Activated CD8-positive, alpha-beta memory T cell treated with anti-CD3 and anti-CD28 coated beads for 48 hours (primary cell): ENCODE measurements at regions not wholly inside any gene's neighbourhood (a gene's known extent, or its start where the extent isn't known, plus 50 kb on each side); places are given as distances from the start of the nearest gene placed in this dataset.

Experiments
- DNase-seq, 3 experiments: peaks; one replicate each; pipeline ENCODE4 v3.0.0-alpha.2; 2020; ENCODE audit warnings: low read depth in 2 of 3, low spot score in 2 of 3

DNA sequence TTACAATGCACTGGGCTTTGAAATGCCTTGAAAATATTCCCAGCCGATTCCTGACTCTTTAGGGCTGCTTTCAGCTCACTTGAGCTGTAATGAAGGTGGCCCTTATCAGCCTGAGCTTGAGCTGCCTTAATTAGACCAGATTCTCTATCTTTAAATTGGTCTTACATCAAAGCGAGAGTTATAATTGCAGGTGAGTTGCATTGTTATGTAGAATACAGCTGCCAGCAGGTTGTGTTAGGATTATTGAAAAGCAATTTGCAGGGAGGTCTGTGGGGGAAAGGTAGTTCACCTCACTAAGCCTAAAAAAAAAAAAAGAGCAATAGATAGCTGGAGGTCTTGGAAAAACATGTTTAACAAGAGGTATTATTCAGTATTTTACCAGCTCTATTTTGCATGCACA, 142.2 kb upstream of the HABP2 start:
- no peak for DNase-seq

DNA sequence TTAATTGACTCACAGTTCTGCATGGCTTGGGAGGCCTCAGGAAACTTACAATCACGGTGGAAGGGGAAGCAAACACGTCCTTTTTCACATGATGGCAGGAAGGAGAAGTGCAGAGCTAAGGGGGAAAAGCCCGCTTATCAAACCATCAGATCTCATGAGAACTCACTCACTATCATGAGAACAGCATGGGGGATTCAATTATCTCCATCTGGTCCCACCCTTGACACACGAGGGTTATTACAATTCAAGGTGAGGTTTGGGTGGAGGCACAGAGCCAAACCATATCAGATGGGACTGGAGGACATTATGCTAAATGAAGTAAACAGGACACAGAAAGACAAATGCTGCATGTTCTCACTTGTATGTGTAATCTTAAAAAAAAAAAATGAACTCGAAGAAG, 141.4 kb upstream of the HABP2 start:
- DNase-seq = no peak

DNA sequence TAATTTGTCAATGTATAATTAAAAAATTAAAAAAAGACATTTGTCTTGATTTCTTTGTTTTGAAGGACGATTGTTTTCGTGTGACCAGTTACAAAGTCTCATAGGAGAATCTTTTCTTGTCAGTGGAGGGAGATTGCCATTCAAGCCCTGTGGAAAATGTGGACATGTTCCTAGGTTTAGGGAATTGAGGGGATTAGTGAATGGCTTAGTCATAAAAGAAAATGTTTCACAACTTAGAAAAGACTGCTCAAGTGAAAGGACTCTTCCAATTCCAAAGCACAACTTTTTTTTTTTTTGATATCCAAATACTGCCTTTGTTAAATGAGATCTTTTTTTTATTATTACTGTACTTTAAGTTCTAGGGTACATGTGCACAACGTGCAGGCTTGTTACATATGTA, 140.7 kb upstream of the HABP2 start:
- no peak for DNase-seq

DNA sequence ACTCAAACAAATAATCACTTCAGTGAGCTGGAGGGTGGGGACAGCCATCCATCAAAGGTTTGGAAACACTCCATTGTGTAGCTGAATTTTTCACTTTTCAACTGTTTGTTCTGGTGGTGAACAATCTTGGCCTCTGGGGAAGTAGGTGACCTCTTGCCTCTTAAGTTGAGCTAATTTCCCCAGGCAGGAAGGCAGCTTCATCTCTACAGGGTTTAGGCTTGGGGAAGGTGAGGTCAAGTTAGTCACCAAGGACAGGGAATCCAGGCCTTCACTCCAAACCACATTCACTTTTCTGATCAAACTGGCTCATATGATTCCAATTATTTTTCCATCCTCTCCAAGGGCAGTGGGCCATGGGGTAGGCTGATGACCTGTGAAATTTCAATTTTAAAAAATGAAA, 138.3 kb upstream of the HABP2 start:
- no peak for DNase-seq

DNA sequence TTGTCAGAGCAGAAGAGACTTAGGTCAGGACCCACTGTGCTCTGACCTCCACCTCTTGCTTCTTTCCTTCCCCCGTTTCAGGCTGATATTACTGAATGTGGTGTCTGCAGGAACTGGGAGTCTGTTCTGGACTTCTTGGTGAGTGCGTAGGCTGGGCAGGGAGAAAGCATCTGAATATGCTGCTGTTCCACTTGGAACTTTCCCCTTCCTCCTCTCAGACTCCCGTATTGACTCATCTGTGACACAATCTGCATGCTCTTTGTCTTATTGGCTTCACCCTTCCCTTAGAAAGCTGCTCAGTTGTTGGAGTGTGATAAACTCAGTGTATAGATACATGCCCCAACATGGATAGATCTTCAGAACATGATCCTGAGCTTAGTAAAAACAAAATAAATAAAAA, 137.6 kb upstream of the HABP2 start:
- no peak for DNase-seq

DNA sequence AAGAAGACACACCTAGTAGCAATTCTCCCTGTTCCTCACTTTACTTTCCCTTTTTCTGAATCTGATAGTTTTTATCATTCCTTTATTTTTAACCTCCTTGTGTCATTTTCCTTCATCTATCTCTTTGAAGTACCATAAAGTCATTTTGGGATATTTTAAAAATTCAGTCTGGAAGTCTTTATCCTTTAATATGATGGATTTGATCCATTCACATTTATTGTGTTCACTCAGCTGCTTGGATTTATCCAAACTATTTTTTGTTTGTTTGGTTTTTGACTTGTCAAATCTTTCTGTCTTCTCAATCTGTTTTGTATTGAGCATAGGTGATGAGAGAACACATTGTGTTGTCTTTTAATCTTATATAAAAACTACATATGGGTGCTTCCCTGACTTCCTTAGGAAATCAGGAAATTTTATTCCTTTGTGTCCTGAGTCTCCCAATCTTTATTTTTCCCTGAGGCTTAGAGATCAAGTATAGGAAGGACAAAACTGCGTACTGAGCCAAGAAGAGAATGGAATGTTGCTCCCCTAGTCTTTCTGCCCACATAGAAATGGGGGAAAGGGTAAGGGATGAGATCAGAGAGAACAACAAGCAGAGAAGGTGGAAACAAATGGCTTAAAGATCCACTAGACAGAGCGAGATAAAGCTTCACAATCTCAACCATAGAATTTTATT, 132.7 kb upstream of the HABP2 start:
- DNase-seq = no peak

DNA sequence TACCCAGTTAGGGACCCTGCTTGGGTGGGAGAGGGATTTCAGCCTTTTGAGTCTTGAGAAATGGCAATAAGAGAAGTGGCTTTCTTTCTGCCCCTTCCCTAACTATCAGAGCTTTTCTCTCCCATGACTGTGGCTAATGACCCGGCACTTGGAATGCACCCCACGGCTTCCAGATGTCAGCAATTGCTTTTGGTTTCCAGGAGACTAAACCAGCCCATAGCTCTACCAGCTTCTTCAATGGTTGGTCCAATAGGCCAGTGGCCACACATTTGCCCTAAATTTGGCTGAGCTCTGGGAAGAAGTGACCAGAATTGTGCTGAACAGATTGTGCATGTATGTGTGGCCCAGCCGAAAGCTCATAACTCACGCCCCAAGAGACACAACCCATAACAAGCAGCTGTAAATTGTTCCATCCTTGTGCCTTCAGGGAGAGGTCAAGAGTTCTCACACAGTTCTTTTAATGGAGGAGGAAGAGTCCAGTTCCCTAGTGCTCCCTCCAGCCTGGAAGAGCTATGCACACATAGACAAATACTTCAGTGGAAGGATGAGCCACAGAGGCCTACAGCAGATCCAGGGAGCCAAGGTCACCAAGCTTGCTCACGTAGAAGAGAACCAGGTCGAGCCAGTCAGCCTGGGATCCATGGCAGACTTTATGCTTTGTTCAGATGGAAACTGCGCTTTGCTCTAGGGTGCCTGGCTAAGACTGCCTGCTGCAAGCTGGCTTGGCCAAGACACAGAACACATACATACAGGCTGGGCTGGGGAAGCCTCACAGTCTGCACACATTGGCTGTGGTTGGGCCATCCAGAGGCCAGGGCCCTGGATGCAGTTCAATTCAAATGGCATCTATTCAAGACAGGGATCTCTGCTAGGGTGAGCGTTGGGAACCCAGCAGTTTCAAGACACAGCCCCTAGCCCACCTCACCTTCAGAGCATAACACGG, 131.8 kb upstream of the HABP2 start:
- no peak for DNase-seq

DNA sequence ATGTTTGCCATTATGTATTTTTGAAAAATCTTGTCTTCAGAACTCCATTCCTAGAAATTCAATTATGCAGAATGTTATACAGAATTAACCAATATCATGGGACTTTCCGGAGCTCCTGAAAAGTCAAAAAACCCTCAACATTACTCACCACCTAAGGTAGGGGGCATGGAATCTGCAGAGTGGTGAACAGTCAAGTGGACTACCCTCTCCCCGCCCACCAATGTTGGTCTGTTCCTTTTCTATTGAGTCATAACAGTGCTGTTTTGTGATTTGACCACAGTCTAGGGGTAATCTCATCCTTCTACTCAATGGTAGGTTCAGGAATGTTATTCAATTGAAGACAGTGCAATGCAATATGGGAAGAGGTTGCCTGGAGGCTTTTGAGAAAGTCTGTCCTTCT, 130.5 kb upstream of the HABP2 start:
- DNase-seq = no peak

DNA sequence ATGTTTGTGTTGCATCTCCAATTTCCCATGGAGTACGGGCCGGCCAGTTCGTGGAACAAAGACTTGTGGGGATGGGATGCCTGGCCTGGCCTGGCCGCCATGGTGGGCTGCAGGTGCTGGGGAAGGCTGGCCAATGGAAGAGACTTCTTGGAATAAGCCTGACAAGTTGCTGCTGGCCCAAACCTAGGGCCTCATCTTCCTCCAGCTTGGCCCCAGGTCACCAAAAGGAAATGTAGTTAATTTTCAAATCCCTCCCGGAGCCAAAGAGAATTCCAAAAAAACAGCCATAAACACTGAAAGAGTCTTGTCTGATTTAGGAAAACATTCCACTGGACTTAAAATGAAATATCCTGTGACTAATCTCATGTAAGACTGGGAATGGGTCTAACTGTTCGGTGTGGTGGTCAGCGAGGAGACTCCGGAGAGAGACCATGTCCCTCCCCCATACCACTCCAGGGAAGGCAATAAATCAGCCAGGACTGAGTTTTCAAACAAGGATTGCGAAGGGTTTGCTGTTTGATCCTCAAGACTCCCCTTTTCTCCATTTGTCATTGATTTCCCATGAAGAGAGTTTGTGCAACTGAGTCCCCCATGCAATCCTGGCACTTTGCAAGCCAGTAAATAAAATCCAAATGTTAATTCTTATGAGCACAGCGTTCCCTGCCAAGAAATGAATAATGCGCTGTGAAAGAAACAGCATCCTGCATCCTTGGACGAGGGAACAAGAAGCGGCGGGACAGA, 128.7 kb upstream of the HABP2 start:
- no peak for DNase-seq

DNA sequence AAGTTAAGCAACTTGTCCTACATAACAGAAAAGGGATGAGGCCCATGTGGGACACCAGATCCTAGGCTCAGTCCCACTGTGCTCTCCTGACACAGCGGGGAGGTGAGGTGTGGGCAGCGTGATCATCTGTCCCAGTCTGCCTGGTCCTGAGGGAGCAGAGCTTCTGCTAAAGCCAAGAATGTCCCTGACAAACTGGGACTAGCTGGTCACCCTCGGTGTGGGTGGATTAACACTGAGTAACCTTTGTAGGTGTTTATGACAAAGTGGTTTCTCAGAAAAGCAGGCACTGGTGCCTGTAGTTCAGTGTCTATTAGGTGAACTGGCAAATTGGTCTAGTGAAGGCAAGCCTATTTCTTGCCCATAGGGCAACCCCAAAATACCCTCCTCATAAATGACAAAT, 127.8 kb upstream of the HABP2 start:
- DNase-seq = no peak

DNA sequence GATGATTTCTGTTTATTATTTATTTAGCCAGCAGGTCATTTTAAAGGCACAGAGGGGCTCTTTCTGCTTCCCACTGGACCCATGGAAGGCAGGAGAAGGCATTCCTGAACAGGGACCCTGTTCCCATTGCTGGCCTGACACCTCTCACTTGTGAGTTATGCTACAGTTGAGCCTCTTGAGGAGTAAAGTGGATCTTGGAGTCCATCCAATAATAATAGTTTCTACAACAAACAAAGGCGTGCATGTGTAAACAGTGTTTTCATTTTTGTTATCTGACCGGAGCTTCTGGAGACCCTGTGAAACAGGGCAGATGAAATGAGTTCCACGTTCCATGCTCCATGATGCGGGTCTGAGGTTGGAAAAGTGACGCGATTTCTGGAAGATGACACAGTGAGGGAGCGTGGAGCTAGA, 127.3 kb upstream of the HABP2 start:
- DNase-seq = no peak

DNA sequence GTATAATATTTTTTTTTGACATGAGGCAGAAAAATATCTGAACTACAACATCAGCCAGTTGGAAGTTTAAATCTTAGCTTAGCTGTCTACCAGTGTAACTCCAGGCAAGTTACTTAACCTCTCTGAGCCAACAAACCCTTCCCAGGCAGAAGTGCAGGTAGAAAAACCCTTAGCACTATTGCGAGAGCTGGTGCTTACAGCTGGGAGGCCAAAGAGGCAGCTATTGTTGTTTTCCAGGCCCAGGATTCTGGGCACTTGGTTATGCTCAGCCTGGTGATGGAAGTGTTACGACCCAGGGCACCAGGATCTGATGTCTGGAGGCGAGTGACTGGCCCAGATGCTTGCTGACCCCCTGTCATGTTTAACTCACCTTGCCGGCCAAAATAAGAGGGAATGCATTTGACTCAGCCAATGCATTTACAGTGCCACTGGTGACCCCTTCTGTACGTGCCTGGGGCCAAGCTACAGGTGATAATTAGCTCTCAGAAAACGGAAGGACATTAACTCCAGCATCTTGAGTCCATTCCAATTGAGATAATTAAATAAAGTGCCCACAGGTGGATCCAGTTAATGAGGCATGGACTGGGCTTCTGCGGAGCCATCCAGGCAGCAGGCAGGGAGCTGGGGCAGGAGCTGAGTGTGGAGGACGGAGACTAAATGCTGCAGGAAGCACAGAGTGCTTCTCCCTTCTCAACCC, 126.5 kb upstream of the HABP2 start:
- DNase-seq = no peak

DNA sequence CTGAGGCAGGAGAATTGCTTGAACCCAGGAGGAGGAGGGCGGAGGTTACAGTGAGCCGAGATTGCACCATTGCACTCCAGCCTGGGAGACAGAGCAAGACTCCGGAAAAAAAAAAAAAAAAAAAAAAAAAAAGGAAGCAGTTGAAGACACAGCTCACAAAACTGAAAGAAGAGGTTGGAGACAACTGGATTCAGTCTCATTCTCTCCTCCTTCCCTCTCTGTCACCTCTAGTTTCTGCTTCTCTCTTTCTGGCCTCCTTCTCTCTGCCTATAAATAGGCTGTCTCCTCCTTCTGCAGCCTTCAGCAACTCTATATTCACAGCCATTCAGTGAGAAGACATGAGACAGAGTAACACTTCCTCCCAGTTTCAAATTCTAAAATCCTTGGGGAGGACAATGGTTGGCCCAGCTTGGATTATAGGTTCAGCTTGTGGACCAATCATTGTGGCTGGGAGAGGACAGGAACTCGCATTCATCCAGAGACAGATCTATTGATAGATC, 125.6 kb upstream of the HABP2 start:
- DNase-seq = no peak

DNA sequence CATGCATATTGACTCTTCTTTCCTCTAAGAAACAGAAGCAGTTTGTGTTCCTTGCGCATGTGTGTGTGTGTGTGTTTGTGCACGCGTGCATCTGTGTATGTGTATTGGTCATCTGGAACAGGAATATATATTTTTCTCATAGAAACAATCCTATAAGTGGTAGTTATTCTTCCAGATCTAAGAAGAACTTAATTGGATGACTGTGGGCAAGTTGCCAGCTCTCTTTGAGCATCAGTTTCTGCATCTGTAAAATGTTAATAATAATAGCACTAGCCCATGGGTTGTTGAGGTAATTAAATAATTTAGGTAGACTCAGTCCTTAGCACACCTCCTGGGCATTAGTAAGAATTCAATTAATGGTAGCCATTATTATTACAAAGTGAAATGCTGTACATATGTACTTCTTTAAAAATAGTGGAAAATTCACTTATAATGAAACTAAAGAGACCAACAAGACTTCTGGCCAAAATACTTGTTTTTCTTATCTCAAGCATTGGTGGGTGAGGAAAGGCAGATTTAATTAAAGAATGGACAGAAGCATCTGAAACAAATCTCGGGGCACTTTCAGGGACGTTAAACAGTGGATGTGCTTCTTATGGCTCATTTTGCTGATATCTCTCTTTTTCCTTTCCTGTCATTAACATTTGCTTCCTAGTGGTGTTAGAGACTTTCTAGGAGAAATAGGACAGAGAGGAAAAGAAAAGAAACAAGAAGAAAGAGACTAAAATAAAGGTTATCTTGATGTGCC, 124.9 kb upstream of the HABP2 start:
- no peak for DNase-seq

DNA sequence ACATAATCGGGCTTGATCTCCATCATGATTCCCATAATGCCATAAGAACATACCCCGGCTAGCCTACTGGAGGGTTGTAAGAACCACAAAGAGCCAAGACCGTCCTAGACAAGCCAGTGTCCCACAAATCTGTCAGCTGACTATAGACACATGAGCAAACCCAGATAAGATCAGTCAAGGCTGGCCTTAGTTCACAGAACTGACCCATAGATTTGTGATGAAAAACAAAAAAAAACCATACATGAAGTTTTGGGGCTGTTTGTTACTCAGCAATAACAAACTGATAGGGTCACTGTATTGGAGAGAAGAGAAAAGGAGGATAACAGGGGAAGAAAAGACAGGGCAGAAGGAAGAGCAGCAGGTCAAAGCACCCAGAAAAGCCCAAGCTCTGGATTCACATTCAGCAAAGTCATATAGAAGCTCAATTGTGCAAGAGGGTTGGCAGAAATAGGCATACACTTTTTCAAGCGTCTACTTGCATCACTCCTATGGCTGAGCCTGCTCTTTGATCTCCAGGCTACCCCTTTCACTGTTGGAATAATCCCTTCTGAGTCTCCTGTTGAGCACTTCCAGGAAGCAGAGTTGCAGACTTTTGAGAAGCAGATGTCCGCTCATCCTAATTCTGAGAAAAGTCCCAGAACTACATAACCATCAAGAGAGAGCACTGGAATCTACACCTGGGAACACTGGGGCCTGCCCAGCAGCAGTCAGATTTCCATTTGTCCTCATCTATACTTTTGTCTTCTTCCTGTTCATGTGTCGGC, 122.0 kb upstream of the HABP2 start:
- no peak for DNase-seq

DNA sequence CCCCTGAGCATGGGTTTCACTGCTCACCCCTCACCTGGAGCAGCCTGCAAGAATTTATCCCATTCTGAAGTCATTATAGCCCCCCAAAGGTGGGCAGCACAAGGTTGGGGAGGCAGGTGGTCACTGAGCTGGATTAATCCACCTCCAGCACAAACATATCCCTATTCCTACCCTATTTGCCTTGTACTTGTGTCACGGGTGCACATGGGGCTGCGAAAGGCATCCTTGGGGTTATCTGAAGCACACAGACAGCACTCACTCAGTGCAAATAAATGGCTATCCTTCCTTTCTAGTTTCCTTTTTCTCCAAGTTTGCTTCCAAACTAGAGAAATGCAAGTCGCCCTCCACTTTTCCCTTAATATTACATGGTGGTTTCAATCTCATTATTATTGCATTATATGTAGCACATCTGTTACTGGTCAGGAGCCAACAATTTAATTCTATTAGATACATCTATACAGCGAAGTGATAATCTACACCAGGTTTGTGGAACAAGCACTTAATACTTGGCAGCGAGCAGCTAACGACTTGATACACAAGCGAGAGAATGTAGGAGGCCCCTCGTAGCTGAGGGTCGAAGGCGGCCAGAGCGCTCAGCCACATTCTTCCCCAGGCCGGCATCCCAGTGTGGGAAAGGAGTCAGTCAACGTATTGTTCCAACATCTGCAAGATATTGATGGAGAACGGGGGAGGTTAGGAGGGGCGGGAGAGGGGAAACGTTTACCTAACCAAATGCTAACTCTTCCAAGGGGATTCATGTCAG, 121.3 kb upstream of the HABP2 start:
- DNase-seq = no peak

DNA sequence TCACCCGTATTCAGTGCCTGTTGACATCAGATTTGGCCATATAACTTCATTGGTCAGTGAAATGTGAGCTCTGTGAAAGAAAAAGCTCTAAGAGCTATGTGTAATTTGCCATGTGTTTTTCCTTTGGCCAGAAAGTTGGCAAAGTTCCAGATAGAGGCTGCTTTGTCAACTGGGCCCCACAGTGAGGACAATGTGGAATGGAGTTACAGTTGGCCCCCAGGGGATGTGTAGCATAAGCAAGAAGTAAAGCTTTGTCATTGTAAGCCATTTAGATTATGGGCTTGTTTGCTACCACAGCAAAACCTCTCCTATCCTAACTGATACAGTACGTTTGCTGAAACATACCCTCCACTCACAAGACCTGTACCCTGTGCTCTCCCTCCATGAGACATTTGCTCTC, 119.1 kb upstream of the HABP2 start:
- no peak for DNase-seq

DNA sequence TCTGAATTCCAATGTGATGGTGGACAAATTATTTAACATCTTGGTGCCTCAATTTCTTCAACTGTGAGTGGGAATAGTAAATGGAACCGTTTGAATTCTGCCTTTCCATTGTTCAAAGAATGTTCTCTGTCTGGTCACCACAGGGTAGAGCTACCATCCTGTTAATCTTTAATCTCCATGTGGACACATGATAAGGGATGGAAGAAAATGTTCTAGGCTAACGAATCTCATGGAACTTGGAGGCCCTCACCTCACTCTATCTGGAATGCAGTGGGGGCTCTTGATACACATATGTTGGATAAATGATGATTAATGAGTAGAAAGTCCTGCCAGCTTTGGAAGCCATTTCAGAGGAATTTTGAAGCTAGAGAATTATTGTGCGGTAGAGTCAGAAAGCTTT, 118.5 kb upstream of the HABP2 start:
- DNase-seq = no peak

DNA sequence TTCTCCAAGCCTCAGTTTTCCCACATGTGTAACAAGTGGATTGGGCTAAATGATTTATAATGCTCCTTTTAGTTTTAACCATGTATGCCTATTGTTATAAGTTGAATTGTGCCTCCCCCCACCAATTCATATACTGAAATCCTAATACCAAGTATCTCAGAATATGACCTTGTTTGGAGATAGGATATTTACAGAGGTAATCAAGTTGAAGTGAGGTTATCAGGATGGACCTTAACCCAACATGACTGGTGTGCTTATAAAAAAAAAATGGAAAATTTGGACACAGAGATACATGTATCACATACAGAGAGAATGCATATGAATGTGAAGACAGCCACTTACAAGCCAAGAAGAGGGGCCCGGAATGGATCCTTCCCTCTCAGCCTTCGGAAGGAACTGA, 117.9 kb upstream of the HABP2 start:
- DNase-seq = no peak
